Endodermal cell (in vitro differentiated cells): ENCODE measurements at regions not wholly inside any gene's neighbourhood (a gene's known extent, or its start where the extent isn't known, plus 50 kb on each side); places are given as distances from the start of the nearest gene placed in this dataset.

Experiments
- DNase-seq: peaks from one replicate; pipeline ENCODE4 v3.0.0-alpha.2; 2017
- H3K27ac ChIP-seq: 2 replicates; pipeline ENCODE4 v1.5.1; 2013; ENCODE audit warnings: mild to moderate bottlenecking, low read depth, low read length, moderate library complexity
- H3K27me3 ChIP-seq: 2 replicates; pipeline ENCODE4 v1.6.1; 2013; ENCODE audit warnings: mild to moderate bottlenecking, low read length, moderate library complexity; ENCODE audit not compliant: insufficient read depth, control insufficient read depth, poor library complexity, severe bottlenecking
- H3K36me3 ChIP-seq: 2 replicates; pipeline ENCODE4 v1.7.0; 2013; ENCODE audit warnings: mild to moderate bottlenecking, low read length, moderate library complexity; ENCODE audit not compliant: control insufficient read depth, insufficient read depth
- H3K4me1 ChIP-seq: one replicate; pipeline ENCODE4 v1.7.0; 2013; ENCODE audit warnings: low read length; ENCODE audit not compliant: control insufficient read depth, insufficient read depth
- H3K4me3 ChIP-seq: 2 replicates; pipeline ENCODE4 v1.5.1; 2013; ENCODE audit warnings: mild to moderate bottlenecking, low read length, moderate library complexity
- H3K9ac ChIP-seq: 2 replicates; pipeline ENCODE4 v1.6.1; 2013; ENCODE audit warnings: mild to moderate bottlenecking, low read length, moderate library complexity; ENCODE audit not compliant: poor library complexity, severe bottlenecking; ENCODE audit errors: extremely low read depth
- H3K9me3 ChIP-seq: 2 replicates; pipeline ENCODE4 v1.6.1; 2013; ENCODE audit warnings: mild to moderate bottlenecking, low read length, moderate library complexity; ENCODE audit not compliant: control insufficient read depth
- H3K27ac Mint-ChIP-seq: 2 replicates; pipeline ENCODE4 v1.8.0; 2020; ENCODE audit warnings: mixed read lengths
- H3K27me3 Mint-ChIP-seq: 2 replicates; pipeline ENCODE4 v1.8.0; 2021; ENCODE audit warnings: mild to moderate bottlenecking, mixed read lengths; ENCODE audit not compliant: insufficient read depth
- H3K36me3 Mint-ChIP-seq: 2 replicates; pipeline ENCODE4 v1.8.0; 2020; ENCODE audit warnings: low read depth, mixed read lengths
- H3K4me1 Mint-ChIP-seq: 2 replicates; pipeline ENCODE4 v1.8.0; 2020; ENCODE audit warnings: mixed read lengths
- H3K4me3 Mint-ChIP-seq: 2 replicates; pipeline ENCODE4 v1.8.0; 2020; ENCODE audit warnings: mild to moderate bottlenecking, moderate library complexity, mixed read lengths
- H3K9me3 Mint-ChIP-seq: 2 replicates; pipeline ENCODE4 v1.8.0; 2020; ENCODE audit warnings: mild to moderate bottlenecking, mixed read lengths
- CTCF ChIP-seq: fragments of 200-600 bp; sonication (generic); conservative IDR thresholded peaks from 2 replicates; pipeline ENCODE4 v1.5.0; 2021; ENCODE audit warnings: antibody characterized with exemption, mild to moderate bottlenecking
- WGBS, 2 experiments: methylation state at CpG; one replicate each; pipeline versions ENCODE4 v1.1.5 to v1.1.7; 2013; ENCODE audit warnings: missing lambda C conversion rate in 2 of 2, mixed read lengths in 1 of 2; ENCODE audit not compliant: insufficient coverage in 1 of 2, insufficient read length in 1 of 2; 5-methylcytosine and 5-hydroxymethylcytosine counted together

- Histone ChIP-seq H3K9ac (no peak overlapping the region), H3K27ac (no peak overlapping the region), H3K27me3 (no peaks in the 10 kb centered on the region), H3K4me1 (no peaks in the 10 kb centered on the region), H3K36me3 (no peaks in the 10 kb centered on the region), H3K9me3 (no peaks in the 10 kb centered on the region), H3K4me3 (no peak overlapping the region)
- no peak overlapping the region for H3K27ac Mint-ChIP-seq
- H3K4me3 Mint-ChIP-seq, result no peak overlapping the region
- H3K36me3 Mint-ChIP-seq, result no peaks in the 10 kb centered on the region
- no peak for TF ChIP-seq CTCF
- H3K27me3 Mint-ChIP-seq, result no peaks in the 10 kb centered on the region
- H3K4me1 Mint-ChIP-seq, result peaks cover 4% of the 10 kb centered on the region
- 90 to 100% methylated on average over 4 to 12 of the region's 12 CpGs for WGBS, 2 experiments
- H3K9me3 Mint-ChIP-seq, result no peaks in the 10 kb centered on the region
- no peak for DNase-seq
These were observed 191.9 kb downstream of the OLFM1 start for GRCh38 chr9:135279385-135279784.

DNA sequence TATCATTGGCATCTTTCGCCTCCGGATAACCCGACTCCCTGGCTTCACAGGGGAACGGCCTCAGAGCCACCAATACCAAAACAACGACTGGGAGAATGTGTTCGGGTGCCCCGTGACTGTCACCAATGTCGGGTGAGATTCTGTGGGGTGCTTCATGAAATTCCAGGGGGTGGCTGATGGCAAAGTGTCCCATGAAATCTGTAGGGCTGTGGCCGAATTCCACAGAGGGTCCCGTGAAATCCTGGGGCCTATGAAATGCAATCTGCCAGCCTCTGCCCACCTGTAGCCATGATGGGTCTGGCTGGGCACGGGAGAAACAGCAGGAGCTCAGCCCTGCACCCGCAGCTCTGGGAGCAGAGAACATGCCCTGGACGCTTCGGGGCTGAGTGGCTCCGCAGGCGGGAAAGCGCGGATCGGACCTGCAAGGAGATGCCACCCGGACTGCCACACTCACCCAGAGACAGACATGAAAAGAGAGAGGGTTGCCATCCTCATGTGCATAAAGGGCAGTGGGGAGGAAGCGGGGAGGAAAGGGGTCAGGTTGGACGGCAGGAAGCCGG, 192.4 kb downstream of the OLFM1 start:
- H3K9me3 Mint-ChIP-seq, result no peaks in the 10 kb centered on the region
- Histone ChIP-seq H3K27ac (no peak overlapping the region), H3K4me1 (no peaks in the 10 kb centered on the region), H3K9me3 (no peaks in the 10 kb centered on the region), H3K4me3 (no peak overlapping the region), H3K36me3 (no peaks in the 10 kb centered on the region), H3K9ac (no peak overlapping the region), H3K27me3 (no peaks in the 10 kb centered on the region)
- peaks cover 4% of the 10 kb centered on the region for H3K4me1 Mint-ChIP-seq
- 88 to 90% methylated on average over 23 of the region's 23 CpGs for WGBS, 2 experiments
- no peak for TF ChIP-seq CTCF
- H3K27ac Mint-ChIP-seq, result no peak overlapping the region
- H3K36me3 Mint-ChIP-seq, result no peaks in the 10 kb centered on the region
- no peaks in the 10 kb centered on the region for H3K27me3 Mint-ChIP-seq
- no peak for DNase-seq
- no peak overlapping the region for H3K4me3 Mint-ChIP-seq

DNA sequence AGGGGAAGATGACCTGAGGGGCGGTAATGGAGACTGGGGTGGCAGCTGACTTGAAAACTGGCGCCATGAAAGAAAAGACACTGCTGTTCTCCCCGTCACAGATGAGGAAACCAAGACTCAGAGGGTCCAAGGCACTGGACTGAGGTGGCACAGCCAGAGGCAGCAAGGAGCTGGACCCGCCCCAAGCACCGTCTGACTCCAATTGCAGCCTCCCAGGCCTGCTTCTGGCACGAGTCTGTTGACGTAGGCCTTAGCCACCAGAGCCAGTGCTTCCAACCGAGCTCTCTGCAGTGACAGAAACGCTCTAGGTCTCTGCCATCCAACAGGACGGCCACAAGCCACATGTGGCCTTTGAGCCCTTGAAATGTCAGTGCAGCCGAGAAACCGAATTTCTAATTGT, 193.2 kb downstream of the OLFM1 start:
- H3K27me3 Mint-ChIP-seq, result no peaks in the 10 kb centered on the region
- no peak overlapping the region for H3K4me3 Mint-ChIP-seq

More for the DNA sequence above, 193.2 kb downstream of the OLFM1 start:
- Histone ChIP-seq H3K9me3 (no peaks in the 10 kb centered on the region), H3K27ac (no peak overlapping the region), H3K27me3 (no peaks in the 10 kb centered on the region), H3K4me1 (no peaks in the 10 kb centered on the region), H3K4me3 (no peak overlapping the region), H3K9ac (no peak overlapping the region), H3K36me3 (no peaks in the 10 kb centered on the region)
- Mint-ChIP-seq H3K9me3 (no peaks in the 10 kb centered on the region), H3K27ac (no peak overlapping the region), H3K4me1 (peaks cover 4% of the 10 kb centered on the region), H3K36me3 (no peaks in the 10 kb centered on the region)
- 87 to 95% methylated on average over 10 to 12 of the region's 12 CpGs for WGBS, 2 experiments
- no peak for DNase-seq
- no peak for TF ChIP-seq CTCF
